Sigmoid colon (tissue), 6 donors: ENCODE measurements at regions not wholly inside any gene's neighbourhood (a gene's known extent, or its start where the extent isn't known, plus 50 kb on each side); places are given as distances from the start of the nearest gene placed in this dataset.
"Not testable (repeated sequence)": the region's sequence is repeated elsewhere in the genome, so short reads cannot be mapped to it uniquely, and the experiment has no call there.

Experiments
- DNase-seq: peaks from one replicate; pipeline ENCODE4 v3.0.0-alpha.2; 2019
- H3K27ac ChIP-seq, 4 donors: fragments of 200-600 bp; sonication (generic); one replicate each; pipeline ENCODE4 v1.5.1; 2016 to 2019; ENCODE audit warnings: mild to moderate bottlenecking in 1 of 4
- H3K27me3 ChIP-seq, 3 donors: fragments of 200-600 bp; sonication (generic); one replicate each; pipeline ENCODE4 v1.5.1; 2019; ENCODE audit warnings: mild to moderate bottlenecking in 1 of 3
- H3K36me3 ChIP-seq, 4 donors: fragments of 200-600 bp; sonication (generic); one replicate each; pipeline ENCODE4 v1.5.1; 2016 to 2019
- H3K4me1 ChIP-seq, 4 donors: fragments of 200-600 bp; sonication (generic); one replicate each; pipeline ENCODE4 v1.5.1; 2017 to 2019
- H3K4me3 ChIP-seq, 4 donors: fragments of 200-600 bp; sonication (generic); one replicate each; pipeline ENCODE4 v1.5.1; 2017 to 2019; ENCODE audit warnings: mild to moderate bottlenecking in 2 of 4, moderate library complexity in 1 of 4
- H3K9me3 ChIP-seq, 4 donors: fragments of 200-600 bp in 3 of 4; sonication (generic) in 3 of 4; one replicate each; pipeline versions ENCODE4 v1.5.1 to v1.6.1; 2013 to 2019
- CTCF ChIP-seq, 4 experiments: fragments of 450-650 bp in 3 of 4; fragments of 200-600 bp in 1 of 4; IDR thresholded peaks; one replicate each; pipeline ENCODE4 v1.5.1; 2016 to 2019; ENCODE audit warnings: antibody characterized with exemption in 4 of 4, mild to moderate bottlenecking in 3 of 4, moderate library complexity in 2 of 4
- EP300 ChIP-seq, 4 donors: sonication (generic); formaldehyde crosslinking; IDR thresholded peaks; one replicate each; pipeline ENCODE4 v1.6.1; 2017; ENCODE audit warnings: antibody characterized with exemption in 4 of 4
- POLR2A ChIP-seq, 2 donors: fragments of 450-650 bp; IDR thresholded peaks; one replicate each; pipeline ENCODE4 v1.6.1; 2016; ENCODE audit warnings: antibody characterized with exemption in 2 of 2, mild to moderate bottlenecking in 2 of 2, moderate library complexity in 2 of 2
- POLR2AphosphoS5 ChIP-seq, 4 donors: sonication (generic); formaldehyde crosslinking; IDR thresholded peaks; one replicate each; pipeline ENCODE4 v1.6.1; 2017; ENCODE audit warnings: antibody characterized with exemption in 4 of 4
- WGBS, 2 donors: extraction: QIAGEN DNeasy Blood & Tissue Kit; methylation state at CpG; one replicate each; pipeline ENCODE4 v1.1.7; 2013; 5-methylcytosine and 5-hydroxymethylcytosine counted together
- intact Hi-C: fragments of 100-400 bp; cut with DNase I; formaldehyde crosslinking; loops from one replicate; pipeline ENCODE4 v1.15.1; 2023
- donor health status: healthy with polysubstance abuse.
- donor health status: healthy.

DNA sequence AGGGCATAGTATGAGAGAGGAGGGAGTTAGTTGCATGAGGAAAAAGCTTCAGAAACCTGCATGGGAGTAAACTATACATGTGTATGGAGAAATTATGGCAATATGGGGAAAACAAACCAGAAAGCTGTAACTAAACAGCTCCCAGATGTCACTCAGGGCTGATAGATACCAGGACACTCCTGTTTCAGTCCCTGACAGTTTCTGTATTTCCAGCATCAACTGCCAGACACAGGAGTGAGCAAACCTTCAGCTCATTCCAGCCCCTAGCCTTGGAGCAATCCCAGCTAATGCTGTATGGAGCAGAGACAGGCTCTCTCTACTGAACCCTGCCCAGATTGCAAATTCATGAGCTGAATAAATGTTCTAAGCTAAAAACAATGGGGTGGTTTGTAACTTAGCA, 382.9 kb upstream of the MAGEB18 start:
- no peaks in the 10 kb centered on the region for H3K36me3 ChIP-seq
- H3K4me1 ChIP-seq: no peaks in the 10 kb centered on the region
- intact Hi-C loops: no loop called here
- no peaks in the 10 kb centered on the region for H3K9me3 ChIP-seq
- no peak overlapping the region for H3K27ac ChIP-seq
- no peak for DNase-seq
- TF ChIP-seq POLR2AphosphoS5 (IDR thresholded peaks at IDR 0.05): no peak
- no peak for TF ChIP-seq POLR2A (IDR thresholded peaks at IDR 0.05)
- H3K27me3 ChIP-seq: no peaks in the 10 kb centered on the region
- no peak overlapping the region for H3K4me3 ChIP-seq

DNA sequence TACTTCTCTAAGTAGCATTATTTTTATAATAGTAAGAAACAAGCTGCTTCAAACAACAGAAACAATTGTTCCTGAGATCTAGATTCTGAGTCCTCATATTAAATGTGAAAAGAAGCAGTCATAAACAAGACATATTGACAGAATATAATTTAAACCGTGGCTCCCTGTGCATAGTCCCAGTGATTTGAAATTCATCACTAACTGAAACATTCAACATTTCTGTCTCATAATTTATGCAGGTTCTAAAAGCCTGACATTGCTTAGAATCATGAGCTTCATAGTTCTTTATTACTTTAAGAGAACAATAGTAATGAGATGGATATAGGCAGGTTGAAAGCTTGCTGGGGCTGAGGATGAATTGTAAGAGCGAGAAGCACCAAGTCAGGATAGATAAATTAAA, 375.5 kb upstream of the MAGEB18 start:
- Histone ChIP-seq H3K4me3 (no peak overlapping the region), H3K9me3 (no peaks in the 10 kb centered on the region), H3K27ac (no peak overlapping the region), H3K27me3 (no peaks in the 10 kb centered on the region), H3K36me3 (no peaks in the 10 kb centered on the region), H3K4me1 (no peaks in the 10 kb centered on the region)
- DNase-seq: no peak
- TF ChIP-seq EP300 (IDR thresholded peaks at IDR 0.05) (no peak), POLR2A (IDR thresholded peaks at IDR 0.05) (no peak), POLR2AphosphoS5 (IDR thresholded peaks at IDR 0.05) (no peak), CTCF (IDR thresholded peaks at IDR 0.05) (no peak)
- intact Hi-C loops: no loop called here
- 68 to 80% methylated on average over 2 of the region's 2 CpGs for WGBS, 2 donors

DNA sequence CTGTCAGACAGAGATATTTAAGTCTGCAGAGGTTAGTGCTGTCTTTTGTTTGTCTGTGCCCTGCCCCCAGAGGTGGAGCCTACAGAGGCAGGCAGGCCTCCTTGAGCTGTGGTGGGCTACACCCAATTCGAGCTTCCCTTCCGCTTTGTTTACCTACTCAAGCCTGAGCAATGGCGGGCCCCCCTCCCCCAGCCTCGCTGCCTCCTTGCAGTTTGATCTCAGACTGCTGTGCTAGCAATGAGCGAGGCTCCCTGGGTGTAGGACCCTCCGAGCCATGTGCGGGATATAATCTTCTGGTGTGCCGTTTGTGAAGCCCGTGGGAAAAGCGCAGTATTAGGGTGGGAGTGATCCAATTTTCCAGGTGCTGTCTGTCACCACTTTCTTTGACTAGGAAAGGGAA, 366.3 kb upstream of the MAGEB18 start:
- H3K36me3 ChIP-seq, DNase-seq, H3K27me3 ChIP-seq, H3K4me3 ChIP-seq, H3K27ac ChIP-seq, H3K9me3 ChIP-seq, intact Hi-C loops, H3K4me1 ChIP-seq: not testable (repeated sequence)
- WGBS, 2 donors: 90 to 91% methylated on average over 10 of the region's 10 CpGs

DNA sequence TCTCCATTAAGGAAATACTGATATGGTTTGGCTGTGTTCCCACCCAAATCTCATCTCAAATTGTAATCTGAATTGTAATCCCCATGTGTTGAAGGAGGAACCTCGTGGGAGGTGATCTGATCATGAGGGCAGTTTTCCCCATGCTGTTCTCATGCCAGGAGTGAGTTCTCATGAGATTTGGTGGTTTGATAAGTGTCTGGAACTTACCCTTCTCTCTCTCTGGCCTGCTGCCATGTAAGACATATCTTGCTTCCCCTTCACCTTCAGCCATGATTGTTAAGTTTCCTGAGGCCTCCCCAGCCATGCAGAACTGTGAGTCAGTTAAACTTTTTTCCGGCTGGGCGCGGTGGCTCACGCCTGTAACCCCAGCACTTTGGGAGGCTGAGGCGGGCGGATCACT, 340.3 kb upstream of the MAGEB18 start:
- DNase-seq, H3K27me3 ChIP-seq, H3K4me3 ChIP-seq, H3K36me3 ChIP-seq, H3K4me1 ChIP-seq, H3K27ac ChIP-seq, H3K9me3 ChIP-seq, intact Hi-C loops: not testable (repeated sequence)
- WGBS, 2 donors: 86 to 89% methylated on average over 7 of the region's 7 CpGs

DNA sequence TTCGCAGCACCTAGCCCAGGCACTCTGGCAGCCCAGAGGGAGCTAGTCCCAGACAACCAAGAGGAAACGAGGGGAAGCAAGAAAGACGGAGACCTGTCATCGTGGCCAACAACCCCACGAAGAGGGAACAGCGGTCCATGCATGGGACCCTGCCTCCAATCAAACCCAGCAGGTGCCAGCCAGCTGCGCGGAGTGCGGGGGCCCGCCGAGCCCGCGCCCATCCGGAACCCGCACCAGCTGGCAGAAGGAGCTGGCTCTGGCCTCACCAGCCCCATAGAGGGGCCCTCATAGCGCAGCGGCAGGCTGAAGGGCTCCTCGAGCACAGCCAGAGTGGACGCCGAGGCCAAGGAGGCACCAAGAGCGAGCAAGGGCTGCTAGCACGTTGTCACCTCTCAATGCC, 332.4 kb upstream of the MAGEB18 start:
- WGBS, 2 donors: 93 to 96% methylated on average over 22 of the region's 22 CpGs
- TF ChIP-seq POLR2AphosphoS5 (IDR thresholded peaks at IDR 0.05) (no peak), POLR2A (IDR thresholded peaks at IDR 0.05) (no peak), CTCF (IDR thresholded peaks at IDR 0.05) (no peak), EP300 (IDR thresholded peaks at IDR 0.05) (no peak)

GRCh38 chrX:25807022-25807421, 331.1 kb upstream of the MAGEB18 start:
- H3K9me3 ChIP-seq: no peaks in the 10 kb centered on the region
- H3K4me3 ChIP-seq: no peak overlapping the region
- H3K36me3 ChIP-seq: no peaks in the 10 kb centered on the region
- intact Hi-C loops: no loop called here
- TF ChIP-seq CTCF (IDR thresholded peaks at IDR 0.05) (no peak), POLR2AphosphoS5 (IDR thresholded peaks at IDR 0.05) (no peak), POLR2A (IDR thresholded peaks at IDR 0.05) (no peak), EP300 (IDR thresholded peaks at IDR 0.05) (no peak)
- no peaks in the 10 kb centered on the region for H3K4me1 ChIP-seq
- WGBS, 2 donors: 48 to 83% methylated on average over 2 of the region's 2 CpGs
- no peak overlapping the region for H3K27ac ChIP-seq
- no peaks in the 10 kb centered on the region for H3K27me3 ChIP-seq
- no peak for DNase-seq

More for the DNA sequence above, 332.4 kb upstream of the MAGEB18 start:
- H3K4me1 ChIP-seq: no peaks in the 10 kb centered on the region
- intact Hi-C loops: no loop called here
- no peaks in the 10 kb centered on the region for H3K9me3 ChIP-seq
- H3K36me3 ChIP-seq: no peaks in the 10 kb centered on the region
- no peak overlapping the region for H3K4me3 ChIP-seq
- H3K27ac ChIP-seq: no peak overlapping the region
- DNase-seq: no peak
- H3K27me3 ChIP-seq: no peaks in the 10 kb centered on the region
